ENCODE measurements at regions not wholly inside any gene's neighbourhood (a gene's known extent, or its start where the extent isn't known, plus 50 kb on each side); places are given as distances from the start of the nearest gene placed in this dataset.

GRCh38 chr9:78144663-78145377, 91.1 kb upstream of the CEP78 start:
- TF ChIP-seq SUZ12 (IDR thresholded peaks at IDR 0.05; ENCODE audit: extremely low read depth, insufficient read depth, insufficient read length) (no peak), YY1 (IDR thresholded peaks at IDR 0.05; ENCODE audit: insufficient read depth, insufficient read length) (no peak), ZNF274 (IDR thresholded peaks at IDR 0.05; ENCODE audit: low read depth, low read length) (no peak)

Data from NT2/D1 (cell line).